H9 (cell line): ENCODE measurements at regions not wholly inside any gene's neighbourhood (a gene's known extent, or its start where the extent isn't known, plus 50 kb on each side); places are given as distances from the start of the nearest gene placed in this dataset.

Experiments used
- DNase-seq: peaks from one replicate; pipeline ENCODE4 v3.0.0-alpha.2; 2017
- H2AFZ ChIP-seq: one replicate; pipeline ENCODE4 v1.6.1; 2013; ENCODE audit warnings: mild to moderate bottlenecking, low read length, control low read depth, moderate library complexity
- H2AK5ac ChIP-seq: 2 replicates; pipeline ENCODE4 v1.6.1; 2013; ENCODE audit warnings: low read length, control low read depth, mixed read lengths; ENCODE audit not compliant: insufficient read length
- H2BK120ac ChIP-seq: one replicate; pipeline ENCODE4 v1.6.1; 2013; ENCODE audit warnings: low read depth, mild to moderate bottlenecking, low read length, control low read depth, inconsistent platforms; ENCODE audit not compliant: poor library complexity, severe bottlenecking
- H2BK12ac ChIP-seq: 2 replicates; pipeline ENCODE4 v1.6.1; 2013; ENCODE audit warnings: low read length, control low read depth, mixed read lengths, low read depth; ENCODE audit not compliant: insufficient read length
- H2BK15ac ChIP-seq: 2 replicates; pipeline ENCODE4 v1.6.1; 2013; ENCODE audit warnings: low read depth, low read length, control low read depth
- H2BK20ac ChIP-seq: one replicate; pipeline ENCODE4 v1.6.1; 2013; ENCODE audit warnings: low read depth, mild to moderate bottlenecking, low read length, control low read depth, inconsistent platforms; ENCODE audit not compliant: poor library complexity, severe bottlenecking
- H2BK5ac ChIP-seq: 2 replicates; pipeline ENCODE4 v1.6.1; 2013; ENCODE audit warnings: low read length, control low read depth, mixed read lengths; ENCODE audit not compliant: insufficient read length
- H3K14ac ChIP-seq: 2 replicates; pipeline ENCODE4 v1.6.1; 2013; ENCODE audit warnings: low read length, control low read depth; ENCODE audit not compliant: insufficient read depth
- H3K18ac ChIP-seq: 2 replicates; pipeline ENCODE4 v1.6.1; 2013; ENCODE audit warnings: low read depth, mild to moderate bottlenecking, mixed read lengths, low read length, control low read depth; ENCODE audit not compliant: insufficient read length
- H3K23ac ChIP-seq: 2 replicates; pipeline ENCODE4 v1.6.1; 2013; ENCODE audit warnings: low read length, control low read depth, mixed read lengths, low read depth; ENCODE audit not compliant: insufficient read length
- H3K23me2 ChIP-seq: 2 replicates; pipeline ENCODE4 v1.6.1; 2013; ENCODE audit warnings: low read depth, mild to moderate bottlenecking, mixed read lengths, low read length, control low read depth; ENCODE audit not compliant: insufficient read length, poor library complexity, severe bottlenecking
- H3K27ac ChIP-seq: 2 replicates; pipeline ENCODE4 v1.5.1; 2013; ENCODE audit warnings: low read length, control low read depth, mixed read lengths, low read depth; ENCODE audit not compliant: insufficient read length
- H3K27me3 ChIP-seq: 2 replicates; pipeline ENCODE4 v1.6.1; 2013; ENCODE audit warnings: low read length, control low read depth, inconsistent platforms; ENCODE audit not compliant: insufficient read depth
- H3K4ac ChIP-seq: 2 replicates; pipeline ENCODE4 v1.6.1; 2013; ENCODE audit warnings: low read depth, mild to moderate bottlenecking, control low read depth, inconsistent platforms, low read length, moderate library complexity
- H3K4me1 ChIP-seq: 2 replicates; pipeline ENCODE4 v1.6.1; 2013; ENCODE audit warnings: low read length, control low read depth, inconsistent platforms; ENCODE audit not compliant: insufficient read depth
- H3K4me2 ChIP-seq: 2 replicates; pipeline ENCODE4 v1.6.1; 2013; ENCODE audit warnings: low read length, control low read depth, mixed read lengths; ENCODE audit not compliant: insufficient read length, insufficient read depth
- H3K56ac ChIP-seq: 2 replicates; pipeline ENCODE4 v1.6.1; 2013; ENCODE audit warnings: low read depth, mild to moderate bottlenecking, mixed read lengths, low read length, control low read depth; ENCODE audit not compliant: insufficient read length
- H3K79me1 ChIP-seq: 2 replicates; pipeline ENCODE4 v1.6.1; 2013; ENCODE audit warnings: low read depth, mild to moderate bottlenecking, moderate library complexity, low read length, control low read depth, inconsistent platforms; ENCODE audit not compliant: insufficient read depth, poor library complexity, severe bottlenecking
- H3K79me2 ChIP-seq: 2 replicates; pipeline ENCODE4 v1.6.1; 2013; ENCODE audit warnings: low read length, control low read depth, inconsistent platforms; ENCODE audit not compliant: insufficient read depth
- H3K9ac ChIP-seq: 2 replicates; pipeline ENCODE4 v1.6.1; 2013; ENCODE audit warnings: low read length, control low read depth, mixed read lengths; ENCODE audit not compliant: insufficient read length; ENCODE audit errors: extremely low read depth
- H3K9me3 ChIP-seq: one replicate; pipeline ENCODE4 v1.6.1; 2013; ENCODE audit warnings: low read depth, low read length, inconsistent platforms; ENCODE audit not compliant: control insufficient read depth
- H3T11ph ChIP-seq: one replicate; pipeline ENCODE4 v1.6.1; 2013; ENCODE audit warnings: mild to moderate bottlenecking, low read length, control low read depth, inconsistent platforms
- H4K20me1 ChIP-seq: one replicate; pipeline ENCODE4 v1.6.1; 2013; ENCODE audit not compliant: control insufficient read depth, insufficient read length, insufficient read depth
- H4K5ac ChIP-seq: 2 replicates; pipeline ENCODE4 v1.6.1; 2013; ENCODE audit warnings: low read depth, mild to moderate bottlenecking, mixed read lengths, low read length, control low read depth; ENCODE audit not compliant: insufficient read length
- H4K8ac ChIP-seq: replicated peaks from 2 replicates; pipeline ENCODE4 v1.6.1; 2013; ENCODE audit warnings: low read length, control low read depth, mixed read lengths, low read depth; ENCODE audit not compliant: insufficient read length
- H4K91ac ChIP-seq: 2 replicates; pipeline ENCODE4 v1.6.1; 2013; ENCODE audit warnings: low read depth, mild to moderate bottlenecking, moderate library complexity, mixed read lengths, low read length, control low read depth; ENCODE audit not compliant: insufficient read length
- H3K27ac Mint-ChIP-seq, 3 experiments: 2 replicates in 2 of 3; 3 replicates in 1 of 3; pipeline ENCODE4 v1.8.0; 2020 to 2021; ENCODE audit warnings: mixed read lengths in 3 of 3, mild to moderate bottlenecking in 1 of 3, moderate library complexity in 1 of 3
- H3K27me3 Mint-ChIP-seq: 2 replicates; pipeline ENCODE4 v1.8.0; 2021; ENCODE audit warnings: low read depth, mild to moderate bottlenecking, moderate library complexity, mixed read lengths
- H3K36me3 Mint-ChIP-seq, 3 experiments: 2 replicates in 2 of 3; 3 replicates in 1 of 3; pipeline ENCODE4 v1.8.0; 2020 to 2021; ENCODE audit warnings: low read depth in 3 of 3, mixed read lengths in 3 of 3; ENCODE audit not compliant: insufficient read depth in 1 of 3
- H3K4me1 Mint-ChIP-seq, 2 experiments: 2 replicates each; pipeline ENCODE4 v1.8.0; 2020; ENCODE audit warnings: mixed read lengths in 2 of 2
- H3K4me3 Mint-ChIP-seq, 2 experiments: 2 replicates in 1 of 2; 3 replicates in 1 of 2; pipeline ENCODE4 v1.8.0; 2020 to 2021; ENCODE audit warnings: mild to moderate bottlenecking in 2 of 2, mixed read lengths in 2 of 2, moderate library complexity in 1 of 2
- H3K9me3 Mint-ChIP-seq, 2 experiments: 2 replicates in 1 of 2; 3 replicates in 1 of 2; pipeline ENCODE4 v1.8.0; 2020; ENCODE audit warnings: mild to moderate bottlenecking in 2 of 2, mixed read lengths in 2 of 2, moderate library complexity in 1 of 2
- TF ChIP-seq, protein P1 (sequence below): fragments of 200-600 bp; sonication (generic); conservative IDR thresholded peaks from 3 replicates; pipeline ENCODE4 v1.8.0; 2021; ENCODE audit warnings: antibody characterized with exemption, mild to moderate bottlenecking

DNA sequence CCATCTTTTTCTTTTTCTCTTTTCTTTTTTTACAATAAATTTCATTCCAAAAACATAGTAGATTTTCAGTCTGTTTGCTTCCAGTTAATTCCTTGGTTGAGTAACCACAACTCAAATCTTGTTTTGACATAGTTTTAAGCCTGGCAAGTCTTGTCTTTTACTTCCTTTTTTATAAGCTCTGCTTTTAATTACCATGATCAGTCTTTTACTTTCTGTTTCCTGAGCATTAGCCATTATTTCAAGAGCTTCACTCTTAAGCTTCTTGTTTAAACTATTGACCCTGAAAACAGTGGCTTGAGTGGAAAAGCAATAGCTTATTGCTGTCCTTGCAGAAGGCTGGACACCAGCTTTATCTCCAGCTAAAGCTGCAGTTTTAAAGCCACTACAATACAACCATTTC, 1363.3 kb downstream of the MAT2B start:
- Histone ChIP-seq H2AK5ac (no peak overlapping the region), H3K27me3 (no peaks in the 10 kb centered on the region), H3T11ph (no peak overlapping the region), H3K9ac (no peak overlapping the region), H2BK15ac (no peak overlapping the region), H3K4me2 (no peak overlapping the region), H3K9me3 (no peaks in the 10 kb centered on the region), H4K91ac (no peak overlapping the region), H3K18ac (no peak overlapping the region), H2AFZ (no peak overlapping the region), H3K4ac (no peak overlapping the region), H3K79me1 (no peaks in the 10 kb centered on the region), H3K4me1 (no peaks in the 10 kb centered on the region), H2BK5ac (no peak overlapping the region), H4K5ac (no peak overlapping the region), H3K27ac (no peak overlapping the region), H2BK20ac (no peak overlapping the region), H3K56ac (no peak overlapping the region), H3K79me2 (no peaks in the 10 kb centered on the region), H2BK12ac (no peak overlapping the region), H2BK120ac (no peak overlapping the region), H3K14ac (no peak overlapping the region), H4K20me1 (no peaks in the 10 kb centered on the region), H3K23ac (no peak overlapping the region), H4K8ac (no peak overlapping the region), H3K23me2 (no peaks in the 10 kb centered on the region)
- Mint-ChIP-seq H3K4me3 (no peak overlapping the region), H3K27me3 (no peaks in the 10 kb centered on the region), H3K9me3 (no peaks in the 10 kb centered on the region; a peak in 1 of 5 replicates), H3K4me1 (no peaks in the 10 kb centered on the region), H3K36me3 (no peaks in the 10 kb centered on the region; a peak in 1 of 7 replicates), H3K27ac (no peak overlapping the region)
- TF ChIP-seq, protein P1, sequence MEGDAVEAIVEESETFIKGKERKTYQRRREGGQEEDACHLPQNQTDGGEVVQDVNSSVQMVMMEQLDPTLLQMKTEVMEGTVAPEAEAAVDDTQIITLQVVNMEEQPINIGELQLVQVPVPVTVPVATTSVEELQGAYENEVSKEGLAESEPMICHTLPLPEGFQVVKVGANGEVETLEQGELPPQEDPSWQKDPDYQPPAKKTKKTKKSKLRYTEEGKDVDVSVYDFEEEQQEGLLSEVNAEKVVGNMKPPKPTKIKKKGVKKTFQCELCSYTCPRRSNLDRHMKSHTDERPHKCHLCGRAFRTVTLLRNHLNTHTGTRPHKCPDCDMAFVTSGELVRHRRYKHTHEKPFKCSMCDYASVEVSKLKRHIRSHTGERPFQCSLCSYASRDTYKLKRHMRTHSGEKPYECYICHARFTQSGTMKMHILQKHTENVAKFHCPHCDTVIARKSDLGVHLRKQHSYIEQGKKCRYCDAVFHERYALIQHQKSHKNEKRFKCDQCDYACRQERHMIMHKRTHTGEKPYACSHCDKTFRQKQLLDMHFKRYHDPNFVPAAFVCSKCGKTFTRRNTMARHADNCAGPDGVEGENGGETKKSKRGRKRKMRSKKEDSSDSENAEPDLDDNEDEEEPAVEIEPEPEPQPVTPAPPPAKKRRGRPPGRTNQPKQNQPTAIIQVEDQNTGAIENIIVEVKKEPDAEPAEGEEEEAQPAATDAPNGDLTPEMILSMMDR, result no peak
- DNase-seq, result no peak
